Activated naive CD4-positive, alpha-beta T cell treated with anti-CD3 and anti-CD28 coated beads, Interleukin-2, amount 50 U/mL, for 72 hours (primary cell): ENCODE measurements at regions not wholly inside any gene's neighbourhood (a gene's known extent, or its start where the extent isn't known, plus 50 kb on each side); places are given as distances from the start of the nearest gene placed in this dataset.
"Not testable (repeated sequence)": the region's sequence is repeated elsewhere in the genome, so short reads cannot be mapped to it uniquely, and the experiment has no call there.

Source experiments
- ATAC-seq, 2 donors: fragments of 150-1000 bp; cut with Tn5 transposase; 2 replicates each; pipeline ENCODE4 v1.10.0; 2021; ENCODE audit warnings: mild to moderate bottlenecking in 2 of 2, moderate library complexity in 2 of 2
- DNase-seq, 2 donors: peaks; one replicate each; pipeline ENCODE4 v3.0.0; 2021 to 2022; ENCODE audit warnings: low spot score in 2 of 2
- H3K27ac Mint-ChIP-seq, 2 donors: one replicate each; pipeline ENCODE4 v1.8.0; 2022; ENCODE audit warnings: mild to moderate bottlenecking in 2 of 2, mixed read lengths in 2 of 2
- H3K36me3 Mint-ChIP-seq, 2 donors: one replicate each; pipeline ENCODE4 v1.8.0; 2022; ENCODE audit warnings: mixed read lengths in 2 of 2
- H3K9me3 Mint-ChIP-seq, 2 donors: one replicate each; pipeline ENCODE4 v1.8.0; 2022; ENCODE audit warnings: mixed read lengths in 2 of 2

DNA sequence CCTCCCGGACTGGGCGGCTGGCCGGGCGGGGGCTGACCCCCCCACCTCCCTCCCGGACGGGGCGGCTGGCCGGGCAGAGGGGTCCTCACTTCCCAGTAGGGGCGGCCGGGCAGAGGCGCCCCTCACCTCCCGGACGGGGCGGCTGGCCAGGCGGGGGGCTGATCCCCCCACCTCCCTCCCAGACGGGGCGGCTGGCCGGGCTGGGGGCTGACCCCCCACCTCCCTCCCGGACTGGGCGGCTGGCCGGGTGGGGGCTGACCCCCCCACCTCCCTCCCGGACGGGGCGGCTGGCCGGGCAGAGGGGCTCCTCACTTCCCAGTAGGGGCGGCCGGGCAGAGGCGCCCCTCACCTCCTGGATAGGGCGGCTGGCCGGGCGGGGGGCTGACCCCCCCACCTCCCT is 205.0 kb upstream of the CBLB start:
- not testable (repeated sequence) for DNase-seq, ATAC-seq, H3K9me3 Mint-ChIP-seq, H3K27ac Mint-ChIP-seq
- H3K36me3 Mint-ChIP-seq = peaks cover 0 to 12% of the 10 kb centered on the region in 2 donors

DNA sequence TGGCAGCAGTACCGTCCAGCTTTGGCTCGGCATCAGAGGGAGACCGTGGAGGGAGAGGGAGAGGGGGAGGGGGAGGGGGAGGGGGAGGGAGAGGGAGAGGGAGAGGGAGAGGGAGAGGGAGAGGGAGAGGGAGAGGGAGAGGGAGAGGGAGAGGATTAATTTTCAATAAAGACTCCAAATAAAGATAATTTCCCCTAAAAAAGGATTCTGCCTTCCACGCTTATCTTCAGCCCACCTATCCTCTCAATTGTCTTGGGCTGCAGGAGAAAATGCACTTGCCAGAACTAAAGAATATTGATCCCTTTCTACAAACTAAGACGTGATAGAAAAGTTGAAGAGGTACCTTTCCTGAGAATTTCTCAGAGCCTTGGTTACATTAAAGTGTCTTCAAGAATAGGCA is 206.9 kb upstream of the CBLB start:
- not testable (repeated sequence) for ATAC-seq, H3K27ac Mint-ChIP-seq, DNase-seq, H3K36me3 Mint-ChIP-seq, H3K9me3 Mint-ChIP-seq

DNA sequence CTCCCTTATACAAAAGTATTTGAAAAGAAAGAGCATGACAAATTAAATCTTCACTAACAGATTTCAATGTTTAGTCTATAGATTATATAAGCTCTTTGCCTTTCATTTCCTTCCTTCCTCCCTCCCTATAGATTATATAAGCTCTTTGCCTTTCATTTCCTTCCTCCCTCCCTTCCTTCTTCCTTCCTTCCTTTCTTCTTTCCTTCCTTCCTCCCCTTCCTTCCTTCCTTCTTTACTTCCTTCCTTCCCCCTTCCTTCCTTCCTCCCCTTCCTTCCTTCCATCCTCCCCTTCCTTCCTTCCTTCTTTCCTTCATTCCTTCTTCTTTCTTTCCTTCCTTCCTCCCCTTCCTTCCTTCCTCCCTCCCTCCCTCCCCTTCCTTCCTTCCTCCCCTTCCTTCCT is 209.8 kb upstream of the CBLB start:
- peaks cover 0 to 9% of the 10 kb centered on the region in 2 donors for H3K9me3 Mint-ChIP-seq
- H3K36me3 Mint-ChIP-seq = peaks cover 0 to 6% of the 10 kb centered on the region in 2 donors
- DNase-seq = no peak
- no peak overlapping the region for H3K27ac Mint-ChIP-seq
- no peak for ATAC-seq

DNA sequence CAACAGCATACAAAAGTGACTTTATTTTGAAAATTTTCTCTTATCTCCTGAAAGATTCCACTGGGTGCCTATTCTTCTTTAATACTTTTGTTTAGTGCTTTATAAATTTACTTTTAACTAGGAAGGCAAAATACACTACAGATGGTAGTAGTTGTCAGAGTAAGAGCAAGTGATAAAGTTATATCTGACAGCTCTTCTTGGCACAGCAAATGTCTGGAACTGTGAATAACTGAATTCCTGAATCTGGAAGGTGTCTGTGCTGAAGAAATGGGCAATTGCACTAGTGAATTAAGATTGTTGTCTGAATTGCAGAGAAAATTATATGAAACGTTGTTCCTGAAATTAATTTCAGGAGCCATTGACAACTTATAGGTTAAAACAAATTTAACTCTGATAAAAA is 213.8 kb upstream of the CBLB start:
- Mint-ChIP-seq H3K9me3 (peaks cover 0 to 17% of the 10 kb centered on the region in 2 donors), H3K36me3 (peaks cover 0 to 19% of the 10 kb centered on the region in 2 donors), H3K27ac (no peak overlapping the region)
- no peak for DNase-seq
- no peak for ATAC-seq

DNA sequence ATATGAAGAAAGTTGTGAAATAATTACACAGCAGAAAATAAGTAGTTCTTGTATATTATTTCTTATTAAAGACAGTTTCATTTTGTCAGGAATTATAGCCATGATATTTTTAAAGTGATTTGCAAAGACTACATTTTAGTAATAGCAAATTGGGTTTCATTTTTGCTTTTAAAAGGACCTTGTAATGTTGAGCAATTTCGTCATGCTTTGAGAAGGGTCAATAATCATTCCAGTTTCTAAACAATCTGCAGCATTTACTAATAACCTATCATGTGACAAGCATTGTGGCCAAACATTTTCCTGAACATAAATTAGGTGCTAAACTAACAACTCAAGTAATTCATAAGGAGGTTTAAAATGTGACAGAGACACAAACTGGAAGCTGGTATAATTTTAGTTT is 214.4 kb upstream of the CBLB start:
- Mint-ChIP-seq H3K27ac (no peak overlapping the region), H3K9me3 (peaks cover 0 to 23% of the 10 kb centered on the region in 2 donors), H3K36me3 (peaks cover 0 to 25% of the 10 kb centered on the region in 2 donors)
- ATAC-seq (no peak), DNase-seq (no peak)

DNA sequence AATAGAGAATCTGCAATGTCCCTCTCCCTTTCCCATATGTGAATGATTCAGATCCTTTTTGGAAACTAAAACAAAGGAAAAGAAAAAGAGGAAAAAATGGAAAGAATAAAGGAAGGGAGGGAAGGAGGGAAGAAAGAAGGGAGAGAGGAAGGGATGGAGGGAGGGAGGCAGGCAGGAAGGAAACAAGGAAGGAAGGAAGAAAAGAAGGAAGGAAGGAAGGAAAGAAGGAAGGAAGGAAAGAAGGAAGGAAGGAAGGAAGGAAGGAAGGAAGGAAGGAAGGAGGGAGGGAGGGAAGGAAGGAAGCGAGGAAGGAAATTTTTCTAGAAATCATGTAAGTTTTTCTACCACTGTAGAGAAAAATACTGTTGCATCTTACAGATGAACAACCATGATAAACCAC is 215.0 kb upstream of the CBLB start:
- Mint-ChIP-seq H3K36me3 (peaks cover 0 to 27% of the 10 kb centered on the region in 2 donors), H3K9me3 (peaks cover 0 to 23% of the 10 kb centered on the region in 2 donors), H3K27ac (no peak overlapping the region)
- DNase-seq (no peak), ATAC-seq (no peak)

DNA sequence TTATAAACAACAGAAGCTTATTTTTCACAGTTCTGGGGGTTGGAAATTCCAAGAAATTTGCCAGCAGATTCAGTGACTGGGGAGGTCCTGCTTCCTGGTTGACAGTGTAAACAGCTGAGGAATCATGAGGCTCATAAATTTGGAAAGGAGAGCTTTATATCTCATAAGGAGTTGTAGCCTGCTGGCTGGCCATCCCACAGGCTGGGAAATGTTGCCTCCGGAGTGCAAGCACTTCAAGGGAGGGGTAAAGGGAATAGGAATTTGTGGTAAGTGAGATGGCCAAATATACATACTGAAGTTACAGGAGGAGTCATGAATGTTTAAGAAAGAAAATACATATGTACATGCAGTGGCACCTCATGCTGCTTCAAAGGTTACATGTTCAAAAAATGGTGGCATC is 217.2 kb upstream of the CBLB start:
- Mint-ChIP-seq H3K27ac (no peak overlapping the region), H3K9me3 (peaks cover 0 to 19% of the 10 kb centered on the region in 2 donors), H3K36me3 (peaks cover 0 to 27% of the 10 kb centered on the region in 2 donors)
- no peak for DNase-seq
- ATAC-seq = no peak

DNA sequence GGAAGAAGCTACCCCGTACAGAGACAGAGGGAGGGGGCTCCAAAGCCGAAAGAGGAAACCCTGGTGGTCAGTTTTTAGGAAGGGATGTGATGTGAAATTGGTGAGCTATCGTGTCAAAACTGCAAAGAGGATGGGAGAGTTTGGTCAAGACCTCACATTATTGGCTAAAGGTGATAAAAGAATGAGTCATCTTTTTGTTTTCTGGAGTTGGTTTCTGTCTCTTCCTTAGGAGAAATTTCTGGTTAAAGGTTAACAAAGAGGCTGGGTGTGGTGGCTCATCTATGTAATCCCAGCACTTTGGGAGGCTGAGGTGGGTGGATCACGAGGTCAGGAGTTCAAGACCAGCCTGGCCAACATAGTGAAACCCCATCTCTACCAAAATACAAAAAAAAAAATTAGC is 217.8 kb upstream of the CBLB start:
- peak in 1 of 2 donors; percentile 22 for ATAC-seq
- Mint-ChIP-seq H3K36me3 (peaks cover 0 to 27% of the 10 kb centered on the region in 2 donors), H3K9me3 (peaks cover 0 to 19% of the 10 kb centered on the region in 2 donors), H3K27ac (no peak overlapping the region)
- no peak for DNase-seq

DNA sequence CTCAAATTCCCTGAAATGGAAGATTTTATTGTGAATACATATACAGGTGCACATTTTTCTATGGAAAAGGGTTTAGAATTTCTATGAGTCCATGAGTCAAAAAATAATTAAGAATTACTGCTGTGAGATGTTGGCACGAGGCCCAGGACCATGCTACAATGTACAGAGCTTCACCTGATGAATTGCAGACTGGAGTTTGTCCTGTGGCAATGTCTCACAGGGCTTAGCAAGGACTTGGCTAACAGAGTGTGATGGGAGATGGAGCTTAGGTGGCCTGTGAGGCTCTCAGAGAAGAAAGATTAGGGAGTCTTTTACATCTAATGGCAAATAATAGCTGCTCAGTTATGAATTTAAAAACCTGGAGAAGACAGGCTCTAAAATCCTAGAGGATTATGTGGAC is 219.5 kb upstream of the CBLB start:
- ATAC-seq (no peak), DNase-seq (no peak)
- Mint-ChIP-seq H3K36me3 (peaks cover 0 to 27% of the 10 kb centered on the region in 2 donors), H3K27ac (no peak overlapping the region), H3K9me3 (peaks cover 0 to 19% of the 10 kb centered on the region in 2 donors)

DNA sequence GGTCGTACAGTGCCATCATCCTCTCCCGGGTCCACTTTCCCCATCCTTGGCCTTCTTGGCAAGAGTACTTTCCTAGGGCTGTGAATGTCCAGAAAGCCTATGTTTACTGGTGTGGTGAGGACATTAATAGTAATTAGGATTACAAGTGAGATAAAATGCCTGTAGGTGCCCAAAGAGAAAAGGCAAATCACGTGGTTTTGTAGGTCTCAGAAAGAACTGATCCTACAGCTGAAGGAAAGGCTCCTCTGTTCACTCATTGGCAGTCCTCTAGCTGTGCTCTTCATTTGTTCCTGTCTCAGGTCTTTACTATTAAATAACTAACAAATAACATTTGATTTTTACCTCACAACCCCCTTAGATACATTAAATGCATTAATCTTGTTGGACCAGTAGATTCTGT is 220.1 kb upstream of the CBLB start:
- DNase-seq = no peak
- no peak for ATAC-seq
- Mint-ChIP-seq H3K36me3 (peaks cover 0 to 29% of the 10 kb centered on the region in 2 donors), H3K27ac (no peak overlapping the region), H3K9me3 (peaks cover 0 to 19% of the 10 kb centered on the region in 2 donors)

DNA sequence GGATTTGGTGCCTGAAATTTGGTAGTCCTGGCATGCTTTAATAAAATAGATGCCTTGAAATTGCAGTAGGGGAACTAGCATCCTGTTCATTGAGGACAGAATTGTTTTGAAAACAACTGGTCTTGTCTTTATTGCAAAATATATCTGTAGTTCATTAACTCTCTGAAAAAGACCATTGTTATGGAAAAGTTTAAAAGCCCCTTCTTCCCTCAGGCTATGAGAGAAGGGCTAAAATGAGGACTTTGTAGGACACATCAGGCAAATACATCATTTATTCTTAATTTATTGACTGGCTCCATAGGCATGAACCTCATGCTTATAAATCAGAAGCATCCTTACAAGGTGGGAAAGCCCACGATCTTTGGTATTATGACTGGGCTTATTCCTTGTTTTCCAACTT is 221.0 kb upstream of the CBLB start:
- H3K27ac Mint-ChIP-seq = no peak overlapping the region
- peaks cover 0 to 34% of the 10 kb centered on the region in 2 donors for H3K36me3 Mint-ChIP-seq

DNA sequence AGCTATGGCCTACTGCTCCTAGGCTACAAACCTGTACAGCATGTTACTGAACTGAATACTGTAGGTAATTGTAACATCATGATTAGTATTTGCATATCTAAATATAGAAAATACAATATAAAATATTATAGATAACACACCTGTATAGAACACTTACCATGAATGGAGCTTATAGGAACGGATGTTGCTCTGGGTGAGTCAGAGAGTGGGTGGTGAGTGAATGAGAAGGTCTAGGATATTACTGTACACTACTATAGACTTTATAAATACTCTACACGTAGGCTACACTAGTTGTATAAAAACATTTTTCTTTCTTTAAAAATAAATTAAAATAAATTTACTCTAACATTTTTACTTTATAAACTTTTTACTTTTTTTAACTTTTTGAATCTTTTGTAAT is 224.0 kb upstream of the CBLB start:
- ATAC-seq (peak; percentile 52 to 63), DNase-seq (no peak)
- H3K36me3 Mint-ChIP-seq = peaks cover 0 to 13% of the 10 kb centered on the region in 2 donors
- peaks cover 5 to 11% of the 10 kb centered on the region in 2 donors for H3K9me3 Mint-ChIP-seq
- no peak overlapping the region for H3K27ac Mint-ChIP-seq

More for the DNA sequence above, 221.0 kb upstream of the CBLB start:
- DNase-seq (no peak), ATAC-seq (no peak)
- H3K9me3 Mint-ChIP-seq = peaks cover 0 to 19% of the 10 kb centered on the region in 2 donors

DNA sequence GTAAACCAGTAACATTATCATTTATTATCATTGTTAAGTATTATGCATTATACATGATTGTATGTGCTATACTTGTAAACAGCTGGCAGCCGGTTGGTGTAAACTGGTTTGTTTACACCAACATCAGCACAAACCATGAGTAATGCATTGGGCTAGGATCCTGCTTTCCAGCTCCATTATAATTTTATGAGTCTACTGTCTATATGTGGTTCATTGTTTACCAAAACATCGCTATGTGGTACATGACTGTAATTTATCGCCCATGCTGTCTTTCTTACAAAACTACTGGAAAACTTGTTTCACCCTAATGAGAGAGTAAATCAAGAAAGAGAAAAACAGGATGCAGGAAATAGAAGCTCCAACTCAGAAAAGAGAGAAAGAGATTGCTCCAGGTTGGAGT is 224.8 kb upstream of the CBLB start:
- Mint-ChIP-seq H3K9me3 (peaks cover 6 to 15% of the 10 kb centered on the region in 2 donors), H3K36me3 (peaks cover 0 to 12% of the 10 kb centered on the region in 2 donors)

DNA sequence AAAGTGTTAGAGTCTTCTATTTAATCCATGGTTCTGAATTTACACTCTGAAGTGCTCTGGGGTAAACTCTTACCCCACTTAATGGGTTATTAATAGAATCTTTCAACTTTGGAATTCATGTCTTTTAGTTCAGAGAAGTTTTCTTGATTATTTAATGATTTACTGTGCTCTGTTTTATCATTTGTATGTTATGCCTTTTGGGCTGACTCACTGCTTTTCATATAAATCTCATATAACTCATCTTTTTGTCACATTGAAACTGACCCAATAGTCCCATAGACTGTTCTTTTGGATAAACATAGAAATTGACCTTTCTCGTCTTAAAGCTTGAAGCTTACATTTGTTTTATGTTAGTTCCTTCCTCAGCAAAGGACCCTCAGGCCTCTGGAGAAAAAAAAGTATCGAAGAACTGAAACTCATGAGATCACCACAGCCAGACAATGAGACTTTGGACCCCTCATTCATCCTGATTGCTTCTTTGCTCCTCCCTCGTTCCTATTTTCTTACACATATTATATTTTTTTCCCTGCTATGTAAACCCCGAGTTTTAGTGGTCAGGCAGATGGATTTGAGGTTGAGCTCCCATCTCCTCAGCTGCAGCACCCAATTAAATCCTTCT is 229.1 kb upstream of the CBLB start:
- no peak for DNase-seq
- Mint-ChIP-seq H3K36me3 (peaks cover 22 to 40% of the 10 kb centered on the region in 2 donors), H3K27ac (no peak overlapping the region), H3K9me3 (peaks cover 28 to 42% of the 10 kb centered on the region in 2 donors)
- ATAC-seq = no peak

More for the DNA sequence above, 224.8 kb upstream of the CBLB start:
- DNase-seq (no peak), ATAC-seq (no peak)
- H3K27ac Mint-ChIP-seq = no peak overlapping the region

DNA sequence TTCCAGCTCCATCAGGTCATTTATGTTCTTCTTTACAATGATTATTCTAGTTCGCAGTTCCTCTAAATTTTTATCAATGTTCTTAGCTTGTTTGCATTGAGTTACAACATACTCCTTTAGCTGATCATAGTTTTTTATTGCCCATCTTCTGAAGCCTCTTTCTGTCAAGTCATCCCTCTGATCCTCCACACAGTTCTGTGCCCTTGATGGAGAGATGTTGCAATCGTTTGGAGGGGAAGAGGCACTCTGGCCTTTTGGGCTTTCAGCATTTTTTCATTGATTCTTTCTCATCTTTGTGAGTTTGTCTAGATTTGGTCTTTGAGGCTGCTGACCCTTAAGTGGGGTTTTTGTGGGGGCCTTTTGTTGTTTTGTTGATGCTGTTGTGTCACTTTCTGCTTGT is 234.6 kb upstream of the CBLB start:
- H3K36me3 Mint-ChIP-seq = peaks cover 32 to 44% of the 10 kb centered on the region in 2 donors
- H3K9me3 Mint-ChIP-seq = peaks cover 27 to 34% of the 10 kb centered on the region in 2 donors
- H3K27ac Mint-ChIP-seq = no peak overlapping the region
- ATAC-seq (no peak), DNase-seq (no peak)

DNA sequence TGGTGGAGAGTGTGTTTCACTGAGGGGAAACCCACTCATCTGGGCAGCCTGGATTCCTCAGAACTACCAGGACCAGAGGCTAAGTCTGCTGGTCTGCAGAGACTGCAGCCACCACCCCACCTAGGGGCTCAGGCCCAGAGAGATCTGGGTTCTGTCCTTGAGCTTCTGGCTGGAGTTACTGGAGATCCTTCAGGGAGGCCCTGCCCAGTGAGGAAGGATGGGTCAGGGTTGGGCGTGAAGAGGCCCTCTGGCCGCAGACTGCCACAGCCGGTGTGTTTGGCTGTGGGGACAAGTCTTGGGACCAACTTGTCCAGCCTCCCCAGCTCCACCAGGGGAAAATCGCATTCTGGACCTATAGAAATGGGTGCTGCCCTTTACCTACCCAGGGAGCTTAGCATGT is 235.3 kb upstream of the CBLB start:
- DNase-seq = no peak
- Mint-ChIP-seq H3K9me3 (peaks cover 24 to 29% of the 10 kb centered on the region in 2 donors), H3K36me3 (peaks cover 32 to 38% of the 10 kb centered on the region in 2 donors), H3K27ac (no peak overlapping the region)
- ATAC-seq = no peak

DNA sequence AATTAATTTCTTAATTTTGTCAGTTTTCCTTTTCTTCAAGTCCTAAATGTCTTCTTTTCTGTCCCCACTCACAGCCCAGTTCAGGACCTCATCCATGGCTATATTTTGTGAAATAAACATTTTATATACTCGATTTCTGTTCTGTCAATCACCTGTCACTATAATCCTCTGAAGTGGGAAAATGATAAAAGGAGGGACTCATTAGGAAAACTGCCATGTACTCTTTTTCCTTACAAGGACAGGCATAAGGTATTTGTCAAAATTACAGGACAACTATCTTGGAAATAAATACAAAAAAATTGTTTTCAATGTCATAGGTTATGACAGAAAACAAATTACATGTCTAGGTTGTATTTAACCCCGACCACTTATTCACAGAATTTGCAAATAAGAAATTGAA is 240.1 kb upstream of the CBLB start:
- ATAC-seq = no peak
- Mint-ChIP-seq H3K9me3 (no peaks in the 10 kb centered on the region), H3K27ac (no peak overlapping the region), H3K36me3 (peaks cover under 1 to 5% of the 10 kb centered on the region in 2 donors)
- no peak for DNase-seq

DNA sequence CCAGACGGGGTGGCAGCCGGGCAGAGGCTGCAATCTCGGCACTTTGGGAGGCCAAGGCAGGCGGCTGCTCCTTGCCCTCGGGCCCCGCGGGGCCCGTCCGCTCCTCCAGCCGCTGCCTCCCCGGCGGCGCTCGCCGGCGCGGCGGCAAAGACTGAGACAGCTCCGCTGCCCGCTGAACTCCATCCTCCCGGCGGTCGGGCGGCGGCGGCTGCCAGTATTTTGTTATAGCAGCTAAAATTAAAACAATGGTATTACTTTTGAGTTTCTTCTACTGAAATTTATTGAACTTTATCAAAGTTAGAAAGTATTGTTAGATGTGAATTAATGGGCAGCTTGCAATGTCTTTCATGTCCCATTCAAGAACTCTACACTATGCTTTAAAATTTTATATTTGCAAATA is 243.7 kb upstream of the CBLB start:
- not testable (repeated sequence) for H3K27ac Mint-ChIP-seq, H3K9me3 Mint-ChIP-seq, H3K36me3 Mint-ChIP-seq, ATAC-seq, DNase-seq
